OCI-LY3 (cell line): ENCODE measurements at regions not wholly inside any gene's neighbourhood (a gene's known extent, or its start where the extent isn't known, plus 50 kb on each side); places are given as distances from the start of the nearest gene placed in this dataset.

Source experiments
- CTCF ChIP-seq: fragments of 200-600, 300-600 bp; sonication (generic); IDR thresholded peaks from 2 replicates; pipeline ENCODE4 v1.5.1; 2014; ENCODE audit warnings: antibody characterized with exemption, low read length, low read depth
- EZH2phosphoT487 ChIP-seq: fragments of 200-600 bp; shearing (Covaris generic); IDR thresholded peaks from 2 replicates; pipeline ENCODE4 v1.6.1; 2018; ENCODE audit warnings: antibody characterized with exemption, mixed run types, low read depth

- TF ChIP-seq CTCF (no peak), EZH2phosphoT487 (no peak)
These were observed 445.1 kb upstream of the ISX start for GRCh38 chr22:34620832-34621231.
